WTC11 (cell line): ENCODE measurements at regions not wholly inside any gene's neighbourhood (a gene's known extent, or its start where the extent isn't known, plus 50 kb on each side); places are given as distances from the start of the nearest gene placed in this dataset.

ENCODE experiments used
- ATAC-seq: fragments of 200-7000 bp; cut with Tn5 transposase; 2 replicates; pipeline ENCODE4 v1.10.0; 2021; ENCODE audit warnings: mild to moderate bottlenecking, moderate library complexity
- CTCF ChIA-PET: fragments of 300-600 bp; sonication (Branson Sonifier 250); formaldehyde crosslinking; loops from one replicate; lab custom pipeline; 2021; ENCODE audit warnings: antibody characterized with exemption; lab: Charles Lee
- POLR2A ChIA-PET: fragments of 350-600 bp; sonication (Branson Sonifier 250); formaldehyde crosslinking; loops from one replicate; lab custom pipeline; 2021; ENCODE audit warnings: antibody characterized with exemption; lab: Charles Lee
- DNase-seq: peaks from one replicate; pipeline ENCODE4 v3.0.0; 2021; ENCODE audit warnings: low spot score
- H3K27ac Mint-ChIP-seq: 2 replicates; pipeline ENCODE4 v1.8.0; 2021; ENCODE audit warnings: mixed read lengths
- H3K27me3 Mint-ChIP-seq: 2 replicates; pipeline ENCODE4 v1.8.0; 2021; ENCODE audit warnings: low read depth, mild to moderate bottlenecking, moderate library complexity, mixed read lengths
- H3K36me3 Mint-ChIP-seq: 2 replicates; pipeline ENCODE4 v1.8.0; 2021; ENCODE audit warnings: mixed read lengths
- H3K4me1 Mint-ChIP-seq: 2 replicates; pipeline ENCODE4 v1.8.0; 2022; ENCODE audit warnings: mixed read lengths
- H3K4me3 Mint-ChIP-seq: 2 replicates; pipeline ENCODE4 v1.8.0; 2021; ENCODE audit warnings: mild to moderate bottlenecking, moderate library complexity, mixed read lengths
- H3K9me3 Mint-ChIP-seq: 2 replicates; pipeline ENCODE4 v1.8.0; 2021; ENCODE audit warnings: mixed read lengths
- ARID4B ChIP-seq: sonication (generic); formaldehyde crosslinking; IDR thresholded peaks from 2 replicates; pipeline ENCODE4 v1.8.0; 2023; ENCODE audit warnings: missing genetic modification reagents, mild to moderate bottlenecking, borderline replicate concordance
- ATF2 ChIP-seq: sonication (generic); formaldehyde crosslinking; IDR thresholded peaks from 2 replicates; pipeline ENCODE4 v1.8.1; 2022; ENCODE audit warnings: low read depth, missing genetic modification reagents, borderline replicate concordance
- E2F5 ChIP-seq: sonication (generic); formaldehyde crosslinking; IDR thresholded peaks from 2 replicates; pipeline ENCODE4 v1.8.1; 2022; ENCODE audit warnings: mild to moderate bottlenecking, moderate library complexity, missing genetic modification reagents
- ELF4 ChIP-seq: sonication (generic); formaldehyde crosslinking; IDR thresholded peaks from 2 replicates; pipeline ENCODE4 v1.8.1; 2022; ENCODE audit warnings: low read depth, mild to moderate bottlenecking, moderate library complexity, missing genetic modification reagents
- FOXJ3 ChIP-seq: sonication (generic); formaldehyde crosslinking; IDR thresholded peaks from 2 replicates; pipeline ENCODE4 v1.9.0; 2021; ENCODE audit warnings: missing genetic modification reagents, mild to moderate bottlenecking, borderline replicate concordance
- GTF2I ChIP-seq: fragments of 250-450 bp; sonication (Bioruptor Pico); conservative IDR thresholded peaks from 2 replicates; pipeline ENCODE4 v1.4.0; 2021; ENCODE audit warnings: mild to moderate bottlenecking
- IRF1 ChIP-seq: sonication (generic); formaldehyde crosslinking; IDR thresholded peaks from 2 replicates; pipeline ENCODE4 v1.8.0; 2023; ENCODE audit warnings: missing genetic modification reagents
- KAT7 ChIP-seq: sonication (generic); formaldehyde crosslinking; IDR thresholded peaks from 2 replicates; pipeline ENCODE4 v1.8.1; 2023; ENCODE audit warnings: missing genetic modification reagents, mild to moderate bottlenecking, borderline replicate concordance
- MXD4 ChIP-seq: fragments of 250-450 bp; sonication (Bioruptor Pico); IDR thresholded peaks from 2 replicates; pipeline ENCODE4 v1.8.0; 2021; ENCODE audit warnings: mild to moderate bottlenecking, moderate library complexity, borderline replicate concordance
- PRRX2 ChIP-seq: fragments of 250-450 bp; sonication (Bioruptor Pico); IDR thresholded peaks from 2 replicates; pipeline ENCODE4 v1.8.0; 2021; ENCODE audit warnings: mild to moderate bottlenecking
- ZMAT4 ChIP-seq: fragments of 250-450 bp; sonication (Bioruptor Pico); IDR thresholded peaks from 2 replicates; pipeline ENCODE4 v1.9.0; 2021; ENCODE audit warnings: mild to moderate bottlenecking
- ZNF121 ChIP-seq: sonication (generic); formaldehyde crosslinking; IDR thresholded peaks from 2 replicates; pipeline ENCODE4 v1.8.0; 2023; ENCODE audit warnings: missing genetic modification reagents
- ZNF219 ChIP-seq: sonication (generic); formaldehyde crosslinking; IDR thresholded peaks from 2 replicates; pipeline ENCODE4 v1.8.0; 2023; ENCODE audit warnings: missing genetic modification reagents, mild to moderate bottlenecking, borderline replicate concordance
- ZNF263 ChIP-seq: sonication (generic); formaldehyde crosslinking; IDR thresholded peaks from 2 replicates; pipeline ENCODE4 v1.8.1; 2022; ENCODE audit warnings: low read depth, mild to moderate bottlenecking, moderate library complexity, missing genetic modification reagents
- ZNF281 ChIP-seq: sonication (generic); formaldehyde crosslinking; IDR thresholded peaks from 2 replicates; pipeline ENCODE4 v1.8.0; 2023; ENCODE audit warnings: mild to moderate bottlenecking, missing genetic modification reagents
- ZNF512 ChIP-seq: sonication (generic); formaldehyde crosslinking; IDR thresholded peaks from 2 replicates; pipeline ENCODE4 v1.8.1; 2022; ENCODE audit warnings: missing genetic modification reagents, borderline replicate concordance
- ZNF532 ChIP-seq: fragments of 250-450 bp; sonication (Bioruptor Pico); IDR thresholded peaks from 2 replicates; pipeline ENCODE4 v1.9.0; 2021; ENCODE audit warnings: mild to moderate bottlenecking, borderline replicate concordance

- TF ChIP-seq ARID4B (CRISPR knock-in tag) (no peak), MXD4 (no peak), ATF2 (CRISPR knock-in tag) (no peak), ZNF263 (CRISPR knock-in tag) (no peak), ZNF512 (CRISPR knock-in tag) (no peak), FOXJ3 (CRISPR knock-in tag) (no peak)
- TF ChIP-seq, all 79 proteins: peak for 0
These were observed 96.8 kb downstream of the BOD1L2 start (continued) for GRCh38 chr18:57243624-57244179.

GRCh38 chr18:57249179-57249578 is 102.3 kb downstream of the BOD1L2 start:
- ATAC-seq (no peak), DNase-seq (no peak)
- H3K27me3 Mint-ChIP-seq, result no peaks in the 10 kb centered on the region; the same call in 1 of the 2 replicates
- ChIA-PET CTCF (no interaction called here), POLR2A (no interaction called here)
- H3K9me3 Mint-ChIP-seq, result no peaks in the 10 kb centered on the region
- H3K4me1 Mint-ChIP-seq, result no peaks in the 10 kb centered on the region
- H3K4me3 Mint-ChIP-seq, result no peak overlapping the region
- H3K36me3 Mint-ChIP-seq, result no peaks in the 10 kb centered on the region
- no peak overlapping the region for H3K27ac Mint-ChIP-seq
- no peak for TF ChIP-seq ELF4
- no peak for TF ChIP-seq GTF2I (CRISPR knock-in tag)
- TF ChIP-seq ZNF281 (CRISPR knock-in tag), result no peak
- TF ChIP-seq ZNF532, result no peak
- TF ChIP-seq E2F5, result no peak
- TF ChIP-seq IRF1 (CRISPR knock-in tag), result no peak
- no peak for TF ChIP-seq KAT7 (CRISPR knock-in tag)
- TF ChIP-seq ZNF219 (CRISPR knock-in tag), result no peak
- TF ChIP-seq PRRX2 (CRISPR knock-in tag), result no peak
- TF ChIP-seq ZMAT4 (CRISPR knock-in tag), result no peak
- TF ChIP-seq ZNF121 (CRISPR knock-in tag), result no peak
